Left kidney (tissue), 1 donor: ENCODE measurements at regions not wholly inside any gene's neighbourhood (a gene's known extent, or its start where the extent isn't known, plus 50 kb on each side); places are given as distances from the start of the nearest gene placed in this dataset.
A peak's percentile ranks its signal among the peaks of the same experiment; 100 is the strongest.
"Not testable (repeated sequence)": the region's sequence is repeated elsewhere in the genome, so short reads cannot be mapped to it uniquely, and the experiment has no call there.

Source experiments
- DNase-seq: peaks from one replicate; pipeline ENCODE4 v3.0.0-alpha.2; 2013

DNA sequence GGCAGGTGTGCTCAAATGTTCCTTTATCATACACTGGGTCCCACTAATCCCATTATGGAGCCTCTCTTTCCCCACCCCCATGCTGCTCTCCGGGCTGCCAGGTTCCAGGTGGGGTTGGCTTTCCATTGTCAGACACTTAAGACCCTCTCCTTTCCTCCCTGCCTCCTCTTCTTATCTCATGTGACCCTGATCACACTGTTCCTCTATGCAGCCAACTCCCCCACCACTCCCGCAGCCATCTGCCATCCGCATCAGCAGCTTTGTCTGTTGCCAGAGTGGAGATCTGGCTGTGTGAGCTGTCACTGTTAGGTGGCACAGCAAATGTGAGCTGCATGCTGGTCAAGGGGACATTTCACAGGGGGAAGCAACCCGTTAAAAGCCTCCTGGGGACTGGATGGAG lies 391.4 kb downstream of the TNS3 start:
- no peak for DNase-seq

DNA sequence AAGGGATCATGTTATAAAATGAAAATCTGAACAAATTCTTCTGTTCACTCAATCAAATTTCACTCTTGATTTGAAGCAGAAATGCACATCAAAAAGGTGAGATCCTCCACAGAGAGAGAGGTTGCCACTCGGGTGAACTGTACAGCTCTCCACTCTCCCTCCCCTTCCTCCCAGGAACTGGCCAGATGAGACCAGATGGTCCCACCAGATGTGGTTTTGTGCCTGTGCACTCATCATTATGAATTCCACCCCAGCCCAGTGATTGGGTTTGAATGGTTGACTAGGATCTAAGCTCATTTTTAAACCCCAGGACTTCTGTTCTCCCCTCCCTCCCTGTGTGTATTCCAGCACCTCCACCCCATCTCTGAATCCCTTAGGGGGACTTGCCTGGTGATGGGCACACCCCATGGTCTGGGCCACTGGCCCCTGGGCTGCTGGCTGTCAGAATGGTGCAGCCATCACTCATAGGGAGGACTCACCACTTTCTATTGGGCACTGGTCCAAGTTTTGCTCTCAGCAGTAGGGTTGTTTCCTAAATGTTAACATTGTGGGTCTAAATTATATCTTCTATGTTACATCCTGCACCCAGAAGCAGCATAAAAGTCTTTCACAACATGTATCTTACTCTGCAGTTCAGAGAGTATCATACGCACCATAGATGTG lies 393.1 kb downstream of the TNS3 start:
- DNase-seq = no peak

DNA sequence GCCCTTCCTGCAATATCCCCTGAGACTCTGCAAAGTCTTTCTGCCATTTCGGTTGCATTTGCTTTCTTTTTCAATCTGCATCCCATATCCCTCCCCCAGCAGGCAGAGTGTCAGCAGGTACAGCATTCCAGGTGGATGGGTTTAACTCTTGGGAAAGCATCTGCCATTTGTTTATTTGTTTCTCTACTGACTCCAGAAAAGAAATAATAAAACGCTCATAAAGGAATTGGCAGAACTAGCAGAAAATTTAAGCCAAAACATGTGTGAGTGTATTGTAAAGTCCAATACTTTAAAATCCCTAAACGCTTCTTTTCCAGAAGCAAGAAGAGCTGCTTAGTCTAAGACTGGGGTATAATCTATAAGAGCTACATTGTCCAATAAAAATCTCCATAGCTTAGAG lies 393.8 kb downstream of the TNS3 start:
- no peak for DNase-seq

DNA sequence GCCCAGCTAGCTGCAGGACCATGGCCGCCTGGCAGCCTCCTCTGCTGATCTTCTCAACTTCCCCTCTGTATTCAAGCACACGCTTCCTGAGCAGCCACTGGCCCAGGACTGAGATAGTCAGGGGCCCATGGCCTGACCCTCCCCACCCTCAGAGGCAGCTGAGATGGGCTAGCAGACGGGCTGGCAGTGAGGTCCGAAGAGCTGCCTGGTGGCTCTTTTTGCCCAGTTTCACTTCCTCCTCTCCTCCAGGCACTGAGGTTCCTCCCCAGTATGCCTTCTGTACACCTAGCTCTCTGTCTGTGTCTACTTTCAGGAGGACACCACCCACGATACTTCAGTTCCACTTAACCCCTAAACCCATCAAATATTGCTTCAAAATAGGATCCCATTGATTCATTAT lies 395.6 kb downstream of the TNS3 start:
- no peak for DNase-seq

DNA sequence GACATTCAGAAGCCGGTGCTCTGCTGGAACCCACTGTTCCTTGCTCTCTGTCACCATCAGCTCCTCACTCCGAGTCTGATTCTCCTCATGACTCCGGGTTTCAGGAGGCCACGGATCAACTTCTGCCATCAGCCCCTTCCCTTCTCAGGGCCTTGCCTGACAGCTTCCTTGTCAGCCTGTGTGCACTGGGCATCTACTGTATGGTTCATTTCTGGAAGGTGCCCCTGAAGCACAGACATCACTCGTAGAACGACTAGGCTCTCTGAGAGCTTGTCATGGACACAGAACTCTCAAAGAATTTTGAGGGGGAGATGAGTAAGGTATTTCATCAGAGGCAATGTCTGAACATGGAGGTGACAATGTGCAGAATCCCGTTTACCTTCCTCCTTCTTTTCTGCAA lies 396.1 kb downstream of the TNS3 start:
- DNase-seq = no peak

DNA sequence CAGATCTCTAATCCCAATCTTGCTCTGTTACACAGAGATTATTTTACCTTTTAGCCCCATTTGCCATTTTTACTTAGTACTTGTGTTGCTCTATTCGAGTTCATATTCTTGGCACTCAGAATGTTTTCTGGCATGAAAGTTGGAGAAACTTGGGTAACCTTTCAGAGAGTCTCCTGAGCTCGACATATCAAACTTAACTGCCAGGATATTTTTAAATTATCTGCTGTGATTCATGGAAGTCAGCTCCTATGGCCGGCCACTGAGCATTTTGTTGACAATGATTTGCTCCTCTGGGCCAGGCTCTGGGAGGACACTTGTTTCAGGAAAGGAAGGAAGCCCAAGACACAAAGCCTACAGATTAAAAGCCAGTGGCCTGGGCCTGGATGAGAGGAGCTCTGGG lies 396.7 kb downstream of the TNS3 start:
- no peak for DNase-seq

DNA sequence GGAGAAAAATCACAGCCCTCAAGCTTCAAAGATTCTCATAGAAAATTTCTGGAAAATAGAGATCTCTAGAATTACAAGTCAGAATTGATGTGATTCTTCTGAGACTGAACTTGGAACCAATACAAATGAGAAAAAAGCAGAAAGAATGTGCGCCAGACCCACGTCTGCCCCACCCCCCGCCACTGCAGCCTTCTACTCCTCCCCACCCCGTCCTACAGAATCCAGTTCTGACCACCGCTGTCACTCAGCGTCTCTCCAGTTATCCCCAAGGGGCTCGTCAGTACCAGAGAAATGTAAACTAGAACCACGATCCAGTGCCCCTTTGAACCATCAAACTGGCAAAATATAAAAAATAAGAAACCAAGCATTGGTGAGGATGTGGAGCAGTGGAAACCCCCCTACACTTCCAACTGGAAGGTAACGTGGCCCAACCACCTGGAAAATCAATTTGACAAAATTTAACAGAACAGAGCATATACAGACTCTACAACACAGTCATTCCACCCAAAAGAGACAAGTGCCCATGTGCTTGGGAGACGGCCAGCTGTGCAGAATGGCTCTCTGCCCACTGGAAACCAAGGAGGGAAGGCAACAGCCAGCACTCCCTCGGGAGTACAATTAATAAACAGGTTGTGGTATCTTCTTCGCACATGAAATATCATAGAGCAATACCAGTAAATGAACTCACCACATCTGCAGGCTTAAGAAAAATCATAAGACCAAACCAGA lies 397.9 kb downstream of the TNS3 start:
- no peak for DNase-seq

DNA sequence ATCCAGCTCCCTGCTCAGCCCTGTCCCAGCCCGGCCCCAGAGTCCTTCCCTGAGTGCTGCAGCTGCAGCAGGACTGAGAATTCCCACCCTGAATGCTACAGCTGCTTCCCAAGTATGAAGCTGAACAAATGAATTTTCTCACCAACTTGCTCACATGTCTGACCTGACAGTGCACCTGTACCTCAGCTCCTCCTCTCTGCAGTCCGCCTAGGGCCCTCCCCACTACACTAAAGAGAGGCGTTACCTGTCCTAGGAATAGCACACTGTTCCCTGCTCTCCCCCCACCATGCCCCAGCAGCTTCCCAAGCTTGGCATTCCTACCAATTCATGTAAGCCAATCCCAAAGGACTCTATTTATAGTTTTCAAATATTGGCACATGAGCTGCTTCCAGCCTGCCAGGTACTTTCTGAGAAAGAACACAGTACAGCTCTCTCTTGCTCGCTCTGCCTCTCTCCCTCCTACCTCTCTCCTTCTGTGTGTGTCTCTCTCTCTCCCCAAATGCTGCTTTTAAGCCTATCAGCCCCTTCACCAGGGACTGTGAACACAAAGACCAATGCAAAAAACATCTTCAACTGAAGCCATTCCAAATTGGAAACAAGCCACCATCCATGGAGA lies 400.1 kb downstream of the TNS3 start:
- DNase-seq = no peak

DNA sequence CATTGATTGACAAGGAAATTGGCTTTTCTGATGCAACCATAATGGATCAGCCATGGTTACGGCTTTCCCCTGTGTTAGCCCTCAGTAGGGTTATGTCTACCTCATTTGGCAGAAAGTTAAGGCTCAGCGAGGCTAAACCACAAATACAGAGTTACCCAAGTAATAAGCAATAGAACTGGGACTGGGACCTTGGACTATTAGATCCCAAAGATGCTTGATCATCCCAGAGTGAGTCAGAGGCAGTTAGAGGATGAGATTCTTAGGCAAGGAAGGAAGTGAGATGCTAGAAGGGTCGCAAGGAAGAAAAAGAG lies 401.4 kb downstream of the TNS3 start:
- DNase-seq = no peak

DNA sequence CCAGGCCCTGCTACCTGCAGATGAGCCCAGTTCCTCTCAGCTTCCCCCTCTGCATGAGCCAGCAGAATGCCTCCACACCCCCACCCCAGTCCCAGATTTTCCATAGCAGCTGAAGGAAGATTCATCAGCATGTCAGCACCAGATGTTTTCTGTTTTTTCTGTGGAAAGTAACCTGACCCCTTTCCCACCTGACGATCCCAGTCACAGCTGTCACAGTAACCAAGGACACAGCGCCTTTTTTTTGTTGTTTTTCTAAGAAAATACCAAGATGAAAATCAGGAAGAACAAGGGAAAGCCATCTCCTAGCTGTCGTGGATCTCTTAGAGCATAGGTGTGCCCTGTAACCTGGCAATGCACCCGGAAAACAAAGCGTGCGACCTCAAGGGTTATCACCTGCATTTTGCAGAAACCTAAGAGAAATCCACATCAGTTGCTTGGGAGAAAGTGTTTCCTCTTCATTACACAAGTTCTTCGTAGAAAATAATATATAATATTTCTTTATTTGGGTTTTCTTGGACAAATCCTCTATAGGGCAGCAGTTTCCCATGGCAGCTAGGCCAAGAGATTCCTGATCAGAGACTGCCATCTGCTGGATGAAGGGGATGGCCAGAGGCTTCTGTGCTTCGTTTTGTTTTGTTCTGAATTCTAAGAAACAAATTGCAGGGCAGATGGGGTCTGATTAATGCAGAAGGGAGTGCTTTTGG lies 401.9 kb downstream of the TNS3 start:
- peak; percentile 71 for DNase-seq

DNA sequence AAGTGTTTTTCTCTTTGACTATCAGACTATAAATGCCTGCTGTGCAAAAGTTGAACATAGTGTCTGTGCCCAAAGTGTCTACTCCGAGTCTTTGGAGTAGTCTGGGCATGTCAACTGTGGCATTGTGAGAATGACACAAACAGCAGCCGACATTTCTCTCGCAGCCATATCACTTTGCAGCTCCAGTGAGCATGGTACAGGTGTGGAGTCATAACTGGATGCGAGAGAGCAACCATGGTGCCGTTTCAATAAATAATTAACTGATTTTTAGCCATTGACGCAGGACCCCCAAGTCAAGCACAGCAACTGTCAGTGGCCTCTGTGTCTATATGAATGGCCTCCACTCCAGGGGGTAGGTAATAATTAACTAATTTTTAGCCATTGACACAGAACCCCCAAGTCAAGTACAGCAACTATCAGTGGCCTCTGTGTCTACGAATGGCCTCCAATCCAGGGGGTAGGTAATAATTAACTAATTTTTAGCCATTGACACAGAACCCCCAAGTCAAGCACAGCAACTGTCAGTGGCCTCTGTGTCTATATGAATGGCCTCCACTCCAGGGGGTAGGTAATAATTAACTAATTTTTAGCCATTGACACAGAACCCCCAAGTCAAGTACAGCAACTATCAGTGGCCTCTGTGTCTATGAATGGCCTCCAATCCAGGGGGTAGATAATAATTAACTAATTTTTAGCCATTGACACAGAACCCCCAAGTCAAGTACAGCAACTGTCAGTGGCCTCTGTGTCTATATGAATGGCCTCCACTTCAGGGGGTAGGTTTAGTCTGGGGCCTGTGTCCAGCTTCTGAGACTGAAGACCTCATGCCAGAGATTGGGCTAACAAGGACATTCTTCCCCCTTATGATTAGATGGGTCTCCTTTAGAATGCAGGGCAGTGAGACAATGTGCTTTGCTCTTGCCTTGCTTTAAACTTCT lies 409.0 kb downstream of the TNS3 start:
- not testable (repeated sequence) for DNase-seq

DNA sequence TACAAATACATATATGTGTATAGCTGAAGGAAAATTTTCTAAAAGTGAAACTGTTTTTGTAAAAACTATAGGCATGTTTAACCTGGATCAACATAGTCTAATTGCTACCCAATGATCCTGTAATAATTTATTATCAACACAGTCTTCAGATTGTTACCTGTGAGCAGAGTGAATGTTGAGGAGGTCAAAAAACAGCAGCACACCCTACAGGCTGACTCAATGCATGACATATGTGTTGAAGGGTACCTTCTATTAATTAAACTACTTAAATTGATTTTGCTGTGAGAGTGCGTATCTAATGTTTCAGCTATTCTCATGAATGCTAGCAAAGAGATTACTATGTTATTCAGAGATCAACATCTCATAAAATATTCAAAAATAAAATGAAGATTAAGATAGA lies 411.4 kb downstream of the TNS3 start:
- no peak for DNase-seq

DNA sequence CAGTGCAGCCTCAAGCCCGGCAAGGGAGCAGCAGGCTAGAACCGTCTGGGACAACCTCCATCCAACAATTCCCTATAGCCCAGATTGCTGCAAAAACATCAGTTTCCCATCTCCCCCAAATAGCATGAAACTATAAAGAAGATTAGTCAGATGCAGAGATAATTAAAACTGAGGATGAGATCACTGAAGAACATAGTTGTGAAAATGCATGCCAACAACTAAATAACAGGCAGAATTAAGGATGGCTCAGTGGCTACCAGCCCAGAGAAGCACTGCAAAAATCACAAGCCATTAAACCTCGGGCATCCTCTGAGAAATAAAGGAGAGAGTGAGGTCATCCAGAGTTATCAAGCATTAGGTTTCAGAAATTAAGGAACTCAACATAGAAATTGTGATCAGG lies 427.1 kb downstream of the TNS3 start:
- no peak for DNase-seq

DNA sequence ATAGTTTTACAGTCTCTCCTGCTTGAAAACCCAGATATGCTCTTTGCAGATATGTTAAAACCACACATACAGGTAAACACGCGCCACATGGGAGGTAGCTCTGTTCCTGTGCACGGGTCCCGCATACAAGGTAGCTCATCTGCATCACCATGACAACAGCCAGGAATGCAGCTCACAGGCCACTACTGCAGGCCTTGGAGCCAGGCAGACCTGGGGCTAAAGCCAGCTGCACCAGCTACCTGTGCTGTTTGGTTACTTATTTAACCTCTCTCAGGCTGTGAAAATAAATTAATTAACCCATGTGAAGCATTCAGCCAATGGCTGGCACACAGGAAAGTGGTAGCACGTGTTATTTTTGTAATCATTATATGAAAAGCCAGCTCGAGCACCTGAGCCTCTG lies 428.3 kb downstream of the TNS3 start:
- peak; percentile 57 for DNase-seq

DNA sequence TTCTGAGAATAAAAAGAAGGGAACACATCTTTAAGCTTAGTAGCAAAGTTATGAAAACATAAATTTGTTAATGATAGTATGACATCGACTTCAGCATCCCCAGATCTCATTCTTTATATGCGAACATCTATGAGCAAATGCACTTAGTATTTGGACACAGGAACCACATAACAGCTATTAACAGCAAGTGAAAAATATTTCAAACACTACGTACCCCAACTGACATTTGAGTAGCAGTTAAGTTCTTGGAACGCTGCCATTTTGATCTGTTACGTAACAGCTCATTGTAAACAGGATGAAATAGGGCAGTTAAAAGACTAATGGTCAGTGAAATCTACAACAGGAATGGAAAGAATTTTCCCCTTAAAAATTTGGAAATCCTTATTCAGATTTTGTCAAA lies 428.9 kb downstream of the TNS3 start:
- peak; percentile 81 for DNase-seq

DNA sequence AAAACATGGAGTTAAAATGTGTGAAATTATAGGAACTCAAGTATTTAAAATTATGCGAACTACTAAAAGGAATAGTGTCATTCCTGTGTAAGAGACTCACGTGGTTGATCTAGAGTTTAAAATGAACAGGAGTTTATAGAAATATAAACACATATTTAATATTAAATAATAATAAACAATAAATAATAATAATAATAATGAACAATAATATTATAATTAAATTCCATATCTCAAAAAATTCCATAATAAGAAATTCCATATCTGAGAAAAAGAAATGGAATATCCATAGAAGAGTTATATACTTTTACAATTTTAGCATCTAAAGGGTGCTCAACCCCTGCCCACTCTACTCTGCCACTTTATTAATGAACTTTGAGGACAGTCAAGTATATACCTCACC lies 429.6 kb downstream of the TNS3 start:
- DNase-seq = no peak

DNA sequence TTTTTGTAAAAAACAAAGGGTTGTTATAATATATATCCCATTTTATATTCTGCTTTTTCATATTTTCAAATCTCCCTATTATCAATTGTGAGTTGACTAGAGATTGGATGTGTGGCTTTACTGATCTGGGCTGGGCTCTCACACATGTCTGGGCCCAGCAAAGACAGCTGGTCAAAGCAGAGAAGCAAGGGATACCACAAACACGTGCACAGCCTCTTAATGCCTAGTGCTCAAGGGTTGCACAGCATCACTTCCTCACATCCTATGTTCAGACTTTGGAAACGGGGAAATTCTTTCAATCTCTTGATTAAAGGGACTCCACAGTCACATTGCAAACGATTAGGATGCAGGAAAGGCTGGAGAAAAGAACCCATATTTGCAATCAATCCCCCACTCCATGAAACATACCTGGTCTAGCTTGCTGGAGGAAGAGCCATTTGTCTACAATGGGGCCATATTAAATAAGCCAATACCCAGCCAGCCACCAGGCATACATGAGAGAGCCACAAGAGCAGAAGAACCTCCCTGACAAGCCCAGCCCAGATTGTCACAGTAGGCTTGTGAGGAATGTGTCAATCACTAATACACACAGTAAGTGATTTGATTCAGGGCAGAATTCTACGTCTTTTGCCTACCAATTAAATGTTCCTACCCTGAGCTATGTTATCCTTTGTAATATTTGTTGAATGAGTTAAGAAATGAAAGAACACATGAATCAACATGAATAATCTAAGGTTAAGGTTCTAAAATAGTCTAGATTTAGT lies 431.2 kb downstream of the TNS3 start:
- no peak for DNase-seq

DNA sequence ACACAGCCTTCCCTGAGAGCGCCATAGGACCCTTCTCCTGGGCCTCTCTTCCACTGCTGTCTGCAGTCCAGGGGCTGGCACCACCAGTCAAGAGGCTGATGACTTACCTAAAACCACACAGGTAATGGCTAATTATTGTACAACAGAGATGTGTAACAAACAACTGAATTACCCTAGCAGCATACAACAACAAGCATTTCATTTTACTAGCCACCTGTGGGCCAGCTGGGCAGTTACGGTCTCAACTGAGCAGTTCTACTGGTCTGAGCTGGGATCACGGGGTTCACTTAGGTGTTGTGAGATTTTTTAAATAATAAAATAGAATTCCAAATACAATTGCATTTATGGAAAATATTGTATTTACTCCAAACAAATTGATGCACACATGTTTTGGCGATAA lies 431.9 kb downstream of the TNS3 start:
- DNase-seq = no peak

DNA sequence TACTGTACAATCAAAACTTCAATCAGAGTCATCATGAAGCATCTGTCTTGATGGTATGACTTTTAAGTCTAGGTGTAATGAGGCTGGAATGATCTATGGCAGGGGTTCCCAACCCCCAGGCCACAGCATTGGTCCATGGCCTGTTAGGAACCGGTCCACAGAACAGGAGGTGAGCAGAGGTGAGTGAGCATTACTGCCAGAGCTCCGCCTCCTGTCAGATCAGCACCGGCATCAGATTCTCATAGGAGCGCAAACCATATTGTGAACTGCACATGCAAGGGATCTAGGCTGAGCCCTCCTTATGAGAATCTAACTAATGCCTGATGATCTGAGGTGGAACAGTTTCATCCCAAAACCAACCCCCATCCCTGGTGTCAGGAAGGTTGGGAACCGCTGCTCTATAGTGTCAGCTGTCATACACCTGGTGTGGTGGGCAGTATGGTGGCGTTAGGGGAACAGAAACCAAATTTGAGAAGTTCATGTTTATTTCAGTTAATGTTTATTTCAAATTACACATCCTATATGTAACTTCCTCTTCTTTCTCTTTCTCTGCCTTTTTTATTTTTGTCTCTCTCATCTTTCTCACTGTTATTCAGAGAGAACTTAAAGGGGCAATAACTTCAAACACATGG lies 432.6 kb downstream of the TNS3 start:
- DNase-seq = no peak

DNA sequence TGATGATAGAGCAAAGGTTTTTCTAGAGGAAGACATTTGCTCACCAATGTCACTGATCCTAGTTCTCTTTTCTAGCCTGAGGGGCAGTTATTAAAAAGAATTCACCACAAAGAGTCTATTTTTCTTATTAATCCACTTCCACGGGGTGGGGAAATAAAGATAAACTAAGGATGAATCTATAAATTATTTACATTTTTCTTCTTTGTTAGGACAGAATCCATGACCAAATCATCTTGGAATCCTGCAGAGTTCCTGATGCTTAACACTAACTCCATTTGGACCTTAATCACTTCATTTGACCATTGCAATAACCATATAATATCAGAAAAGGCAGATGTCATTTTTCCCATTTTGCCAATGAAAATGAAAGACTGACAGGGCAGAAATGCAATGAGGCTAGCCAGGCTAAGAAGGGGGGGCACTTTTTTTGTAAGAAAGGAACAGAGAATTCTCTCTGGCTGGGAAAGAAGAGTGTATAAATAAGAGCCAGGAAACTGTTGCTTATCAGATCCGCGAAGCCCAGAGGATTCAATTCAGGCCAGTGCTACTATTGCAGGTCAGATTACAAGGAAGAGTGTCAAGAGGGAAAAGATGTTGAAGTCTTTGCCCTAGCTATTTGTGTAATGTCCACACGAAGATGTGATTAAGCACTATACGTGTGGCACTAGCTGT lies 433.2 kb downstream of the TNS3 start:
- no peak for DNase-seq
